HG03139 (cell line): ENCODE measurements at regions not wholly inside any gene's neighbourhood (a gene's known extent, or its start where the extent isn't known, plus 50 kb on each side); places are given as distances from the start of the nearest gene placed in this dataset.
"Not testable (repeated sequence)": the region's sequence is repeated elsewhere in the genome, so short reads cannot be mapped to it uniquely, and the experiment has no call there.

Experiments
- ATAC-seq: cut with Tn5 transposase; IDR thresholded peaks from one replicate; pipeline ENCODE4 v1.9.1; 2021; ENCODE audit not compliant: unreplicated experiment

DNA sequence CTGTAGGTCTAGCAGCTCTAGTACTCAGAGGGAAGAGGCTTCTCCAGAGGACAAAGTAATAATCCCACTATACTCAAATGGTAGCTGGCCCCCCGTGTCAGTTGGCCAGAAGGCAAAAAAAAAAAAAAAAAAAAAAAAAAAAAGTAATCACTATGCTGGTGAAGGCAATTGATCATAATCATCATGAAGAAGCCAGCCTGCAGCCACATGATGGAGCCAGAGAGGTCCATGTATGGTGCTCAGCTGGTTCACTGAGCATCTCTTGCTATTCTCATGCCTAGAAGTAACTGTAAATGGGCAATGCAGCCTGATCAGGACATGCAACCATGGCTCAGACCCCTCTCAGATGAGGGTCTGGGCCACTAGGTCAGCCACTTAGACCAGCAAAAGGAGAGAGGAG lies 378.8 kb downstream of the MED13L start:
- no peak for ATAC-seq

DNA sequence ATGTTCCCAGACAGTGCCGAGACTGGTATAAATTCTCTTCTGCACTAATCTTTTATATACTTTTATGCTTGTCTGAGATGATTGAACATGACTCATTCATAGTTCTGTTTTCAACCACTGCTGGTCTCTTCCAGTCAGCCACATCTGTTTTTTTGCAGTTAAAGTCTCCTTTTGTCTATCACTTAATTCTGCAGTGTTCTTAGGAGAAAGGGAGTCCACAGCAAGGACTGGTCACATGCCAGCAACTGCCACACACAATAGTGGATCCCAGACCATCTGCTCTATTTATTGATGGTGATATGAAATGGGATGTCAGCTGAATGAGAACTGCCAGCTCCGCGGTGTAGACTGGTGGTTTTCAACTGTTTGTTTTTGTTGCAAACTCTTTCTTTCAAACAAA lies 379.8 kb downstream of the MED13L start:
- no peak for ATAC-seq

DNA sequence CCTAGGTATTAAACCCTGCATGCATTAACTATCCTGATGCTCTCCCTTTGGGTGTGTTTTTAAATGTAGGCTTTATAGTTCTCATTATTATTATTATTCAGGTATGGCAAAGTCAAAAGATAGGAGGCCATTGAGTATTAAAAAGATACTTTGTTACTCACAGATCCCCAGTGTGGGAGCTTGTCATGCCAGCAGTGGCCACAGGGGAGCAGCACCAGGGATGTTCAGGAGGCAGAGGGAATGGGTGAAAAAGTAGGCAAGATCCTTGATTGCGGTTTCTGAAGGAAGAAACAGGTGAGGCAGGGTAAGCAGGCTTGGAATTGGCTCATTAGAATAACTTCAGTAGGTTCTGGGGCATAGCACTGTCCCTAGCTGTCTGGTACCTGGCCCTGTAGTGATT lies 382.2 kb downstream of the MED13L start:
- no peak for ATAC-seq

DNA sequence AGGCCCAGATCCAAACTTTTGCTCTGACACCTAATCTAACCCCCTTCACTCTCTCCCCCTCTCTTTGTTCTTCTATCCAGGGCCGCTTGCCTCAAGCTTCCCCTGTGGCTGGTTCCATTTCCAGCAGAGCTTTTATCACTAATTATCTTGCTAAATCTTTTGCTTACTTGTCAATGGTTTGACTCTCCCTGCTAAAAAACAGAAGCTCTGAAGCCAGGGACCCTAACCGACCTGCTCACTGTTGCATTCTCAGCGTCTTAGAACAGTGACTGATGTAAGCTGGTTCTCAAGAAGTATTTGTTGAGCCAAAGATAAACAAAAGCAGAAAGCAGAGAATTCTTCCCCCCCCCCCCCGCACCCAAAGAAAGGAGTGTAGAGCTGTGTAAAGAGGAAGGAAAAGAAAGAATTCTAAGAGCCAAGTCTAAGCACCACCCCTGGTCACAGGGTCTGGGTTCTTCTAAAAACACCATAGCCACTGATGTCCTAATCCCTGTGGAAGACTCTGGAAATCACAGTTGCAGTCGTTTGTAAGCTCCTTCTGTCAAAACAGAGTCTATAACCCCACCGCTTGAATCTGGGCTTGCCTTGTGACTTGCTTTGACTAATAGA lies 385.8 kb downstream of the MED13L start:
- ATAC-seq, result no peak

DNA sequence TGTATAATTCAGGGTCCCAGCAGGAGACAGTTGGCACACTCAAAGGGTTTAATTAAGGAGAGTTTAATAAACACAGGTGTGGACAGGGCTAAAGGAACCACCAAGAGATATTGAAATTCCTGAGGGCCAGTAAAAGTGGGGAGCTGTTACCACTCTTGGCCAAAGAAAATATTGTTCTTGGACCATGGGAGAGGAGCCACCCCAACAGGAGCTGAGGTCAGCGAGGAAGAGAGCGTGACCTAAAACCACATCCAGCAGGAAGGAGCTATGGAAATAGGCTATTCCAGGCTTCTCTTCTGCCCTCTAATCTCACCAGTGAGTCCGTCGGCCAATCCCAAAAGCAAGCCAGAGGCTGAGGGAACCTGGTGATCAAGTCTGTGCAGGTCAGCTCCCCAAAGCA lies 390.8 kb downstream of the MED13L start:
- no peak for ATAC-seq

DNA sequence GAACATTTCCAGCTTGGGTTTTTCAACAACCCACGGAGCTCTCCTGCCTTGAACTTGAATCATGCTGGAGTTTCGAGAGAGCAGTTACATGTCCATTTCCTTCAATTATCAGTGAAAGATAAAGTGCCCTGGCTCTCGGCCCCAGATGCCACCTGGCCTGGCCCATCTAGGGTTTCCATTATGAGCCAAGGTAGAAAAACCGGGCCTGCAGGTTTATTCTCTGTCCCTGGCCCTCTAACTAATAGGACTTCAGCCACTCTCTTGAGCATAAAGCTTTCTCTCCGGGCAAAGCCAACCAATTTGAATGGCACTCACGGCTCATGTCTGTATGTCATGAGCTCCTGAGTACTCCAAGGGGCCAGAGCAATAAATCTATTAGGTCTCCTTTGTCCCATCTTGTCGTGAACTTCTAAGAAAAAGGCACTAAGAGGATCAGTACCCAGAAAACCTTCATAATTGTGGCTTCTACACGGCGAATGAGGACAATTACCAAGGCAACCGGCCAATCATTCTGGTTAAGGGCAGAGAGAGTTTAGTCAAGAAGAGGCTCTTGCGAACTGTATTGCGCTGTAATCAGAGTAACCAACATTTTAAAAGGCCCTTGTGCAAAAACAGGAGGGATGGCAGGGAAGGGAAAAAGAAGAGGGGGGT lies 392.3 kb downstream of the MED13L start:
- ATAC-seq, result no peak

DNA sequence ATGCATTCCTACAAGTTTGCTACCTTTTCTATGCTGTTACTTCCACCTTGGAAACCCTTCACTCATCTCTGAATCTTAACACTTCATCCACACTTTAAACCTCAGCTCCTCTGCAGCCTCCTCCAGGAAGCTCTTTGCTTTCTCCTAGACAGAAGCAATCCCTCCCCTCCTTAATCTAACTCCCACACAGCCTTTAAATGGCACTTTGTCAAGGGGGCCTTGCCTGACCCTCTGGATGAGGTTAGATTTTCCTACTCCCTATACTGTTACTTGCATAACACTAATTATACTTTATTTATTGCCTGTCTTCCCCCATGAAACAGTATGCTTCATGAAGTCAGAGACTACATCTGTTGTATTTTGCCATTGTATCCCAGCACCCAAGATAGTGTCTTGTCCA lies 394.6 kb downstream of the MED13L start:
- no peak for ATAC-seq

DNA sequence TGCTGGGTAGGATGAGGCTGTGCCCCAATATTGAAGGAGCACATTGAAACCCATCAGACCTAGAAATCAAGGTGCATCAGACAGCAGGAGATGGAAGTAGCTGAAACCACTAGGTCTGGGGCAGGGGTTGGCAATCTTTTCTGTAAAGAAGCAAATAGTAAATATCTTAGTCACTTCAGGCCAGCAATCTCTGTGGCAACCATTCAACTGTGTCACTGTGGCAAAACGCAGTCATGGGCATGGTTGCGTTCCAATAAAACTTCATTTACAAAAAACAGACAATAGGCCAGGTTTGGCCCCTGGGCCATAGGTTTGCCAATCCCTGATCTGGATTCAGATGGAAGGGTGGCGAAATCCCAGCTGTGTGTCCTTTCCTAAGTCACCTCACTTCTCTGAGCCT lies 397.3 kb downstream of the MED13L start:
- no peak for ATAC-seq

DNA sequence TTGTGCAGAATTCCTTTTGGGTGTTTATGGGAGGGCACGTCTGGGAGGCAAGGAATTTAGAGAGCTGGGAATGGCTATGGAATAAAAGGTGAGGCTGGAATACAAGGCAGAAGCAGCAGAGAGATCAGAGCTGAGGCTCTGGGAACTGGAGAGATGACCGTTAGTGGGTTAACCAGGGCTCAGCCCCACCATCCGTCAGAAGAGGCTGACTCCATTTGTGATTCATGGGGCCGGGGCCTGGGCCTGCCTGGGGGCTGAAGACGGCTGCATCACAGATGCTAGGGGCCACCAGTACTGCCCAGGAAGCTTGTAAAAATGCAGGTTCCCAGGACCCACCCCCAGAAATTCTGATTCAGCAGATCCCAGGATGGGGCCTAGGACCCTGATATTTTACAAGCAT lies 398.1 kb downstream of the MED13L start:
- ATAC-seq, result no peak

DNA sequence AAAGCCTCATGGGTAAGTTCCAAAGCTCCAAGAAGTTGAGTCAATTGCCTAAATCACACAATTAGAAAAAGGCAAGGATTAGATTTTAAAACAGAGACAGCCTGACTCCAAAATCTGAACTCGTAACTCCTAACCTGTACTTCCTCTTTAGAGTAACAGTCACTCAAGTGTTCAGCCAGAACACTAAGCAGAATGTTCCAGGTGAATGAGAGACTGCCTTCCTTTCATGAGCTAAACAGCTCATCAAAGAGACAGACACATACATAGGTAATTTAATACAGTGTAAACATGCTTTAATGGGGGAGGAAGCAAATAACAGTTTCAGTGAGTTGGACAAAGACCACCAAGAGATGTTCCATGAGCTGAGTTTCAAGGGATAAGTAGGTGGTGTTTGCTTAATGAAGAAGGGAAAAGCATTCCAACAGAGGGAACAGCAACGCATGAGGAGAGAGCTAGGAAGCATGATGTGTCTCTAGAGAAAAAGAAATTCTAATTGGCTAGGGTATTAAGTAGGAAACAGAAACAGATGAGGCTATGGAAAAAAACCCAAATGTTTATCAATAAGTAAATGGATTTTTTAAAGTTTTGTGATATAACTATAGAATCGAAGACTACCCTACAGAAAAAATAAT lies 403.9 kb downstream of the MED13L start:
- ATAC-seq, result no peak

DNA sequence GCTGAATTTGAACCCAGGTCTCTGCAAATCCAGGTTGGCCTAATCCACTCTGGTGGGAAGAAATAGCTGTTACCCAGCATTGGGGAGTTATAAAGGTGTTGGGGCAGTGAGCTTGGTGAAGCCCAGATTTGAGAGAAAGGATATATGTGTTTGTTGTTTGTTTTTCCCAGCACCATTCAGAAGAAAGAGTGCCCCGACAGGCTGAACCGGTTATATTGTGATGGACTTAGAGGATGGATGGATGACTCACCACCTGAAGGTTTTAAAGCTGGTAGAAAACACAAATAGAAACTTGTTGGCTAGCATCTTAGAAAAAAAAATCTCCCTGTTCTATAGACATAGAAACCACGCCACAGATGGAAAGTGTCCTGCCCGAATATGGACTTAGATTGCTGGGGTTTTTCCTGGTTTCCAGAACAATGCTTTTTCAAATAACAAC lies 404.6 kb downstream of the MED13L start:
- ATAC-seq, result no peak

DNA sequence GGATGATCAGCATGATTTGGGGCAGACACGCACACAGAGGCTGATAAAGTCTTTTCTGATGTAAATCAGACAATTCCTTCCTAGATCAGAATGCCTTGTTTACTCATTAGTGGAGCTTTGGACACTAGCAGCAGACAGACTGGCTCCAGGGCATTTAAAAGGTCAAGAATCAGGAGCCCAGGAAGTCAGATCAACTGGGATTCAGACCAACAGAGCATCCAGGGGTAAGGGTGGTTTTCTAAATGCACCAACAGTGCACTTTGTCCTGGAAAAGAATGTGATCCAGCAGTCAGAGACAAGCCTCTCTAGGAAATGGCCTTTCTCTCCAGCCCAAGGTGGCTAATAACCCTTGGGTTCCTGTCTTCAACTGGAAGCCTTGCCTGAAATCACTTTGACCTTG lies 405.3 kb downstream of the MED13L start:
- ATAC-seq, result no peak

DNA sequence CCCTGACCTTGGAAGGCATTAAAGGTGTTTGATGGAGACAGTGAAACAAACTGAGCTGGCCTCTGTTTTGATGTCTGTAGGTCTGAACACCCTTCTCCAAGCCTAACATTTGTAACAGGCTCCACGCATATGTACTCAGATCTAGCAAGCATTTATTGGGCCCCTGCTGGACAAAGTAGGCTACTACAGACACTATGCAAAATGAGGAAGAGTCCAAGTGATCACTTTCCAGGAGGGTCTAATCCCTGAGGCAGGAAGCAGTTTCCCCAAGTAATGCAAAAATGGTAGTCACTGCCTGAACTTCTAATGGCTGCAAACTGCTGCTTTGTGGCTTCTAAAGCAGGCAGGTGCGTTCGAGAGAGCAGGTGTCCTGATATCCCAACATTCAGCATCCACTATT lies 405.8 kb downstream of the MED13L start:
- ATAC-seq, result peak; percentile 79

DNA sequence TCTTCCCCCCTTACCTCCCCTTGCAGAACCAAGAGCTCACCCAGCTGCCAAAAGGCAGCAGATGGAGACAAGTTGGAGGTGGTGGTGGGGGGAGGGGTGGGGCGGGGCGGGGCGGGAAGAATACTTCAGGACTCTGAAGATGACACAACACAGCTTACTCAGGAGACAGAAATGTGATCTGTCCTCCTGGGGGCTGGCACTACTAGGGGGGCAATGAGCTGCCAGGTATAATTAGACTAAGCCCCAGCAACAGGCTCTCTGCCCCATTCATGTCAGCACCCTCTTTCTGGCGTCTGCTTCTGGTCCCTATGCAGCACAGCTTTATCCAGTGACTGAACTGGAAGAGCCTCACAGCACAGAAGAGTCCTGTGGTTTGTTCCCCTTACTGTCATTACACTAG lies 407.0 kb downstream of the MED13L start:
- no peak for ATAC-seq

DNA sequence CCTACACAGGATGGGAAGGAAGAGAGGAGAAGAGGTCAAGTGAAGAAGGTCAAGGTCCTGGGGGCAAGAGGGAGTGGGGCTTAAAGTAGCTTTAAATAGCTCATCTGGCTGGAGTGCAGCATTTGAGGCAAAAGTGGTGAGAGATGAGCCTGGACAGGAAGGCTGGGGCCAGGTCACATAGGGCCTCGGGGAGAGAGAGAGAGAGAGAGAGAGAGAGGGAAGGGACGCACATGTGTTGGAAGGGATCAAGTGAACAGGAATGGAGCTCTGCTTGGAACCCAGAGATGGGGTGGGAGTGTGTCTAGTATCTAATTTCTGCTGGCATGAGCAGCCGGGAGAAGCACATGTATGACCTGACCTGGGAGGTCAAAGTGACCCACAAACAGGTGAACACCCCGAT lies 407.5 kb downstream of the MED13L start:
- ATAC-seq, result no peak

DNA sequence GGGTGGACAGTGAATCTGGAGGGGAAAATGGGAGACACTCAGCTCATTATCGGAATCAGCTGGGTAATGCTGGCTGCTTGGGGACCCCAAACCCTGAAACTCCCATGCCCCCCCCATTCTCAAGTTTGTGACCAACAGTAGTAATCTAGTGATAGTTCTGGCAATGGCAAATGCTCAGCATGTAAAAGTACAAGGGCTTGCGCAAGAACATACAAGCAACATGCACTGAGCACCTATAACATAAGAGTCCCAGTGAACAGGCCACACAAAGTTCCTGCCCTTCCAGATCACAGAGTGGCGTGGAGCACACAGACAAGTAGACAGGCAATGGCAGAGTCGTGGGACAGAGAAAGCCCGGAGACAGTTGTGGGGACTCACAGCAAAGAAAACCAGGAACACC lies 407.9 kb downstream of the MED13L start:
- no peak for ATAC-seq

DNA sequence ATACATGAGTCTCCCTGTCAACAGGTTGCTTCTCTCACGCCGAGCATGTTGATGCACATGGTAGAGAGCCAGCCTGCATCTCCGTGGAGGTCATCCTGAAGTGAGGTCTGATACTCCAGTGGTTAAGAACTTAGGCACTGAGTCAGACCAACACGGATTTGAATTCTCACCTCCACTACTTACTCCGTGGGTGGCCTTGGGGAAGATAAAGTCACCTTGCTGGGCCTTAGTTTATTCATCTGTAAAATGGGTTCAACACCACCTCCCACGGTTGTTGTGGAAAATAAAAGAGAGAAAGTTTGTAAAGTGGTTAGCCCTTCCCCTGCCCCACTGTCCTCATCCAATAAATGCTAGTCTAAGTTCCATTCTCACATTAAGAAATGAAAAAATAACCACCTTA lies 408.9 kb downstream of the MED13L start:
- no peak for ATAC-seq

DNA sequence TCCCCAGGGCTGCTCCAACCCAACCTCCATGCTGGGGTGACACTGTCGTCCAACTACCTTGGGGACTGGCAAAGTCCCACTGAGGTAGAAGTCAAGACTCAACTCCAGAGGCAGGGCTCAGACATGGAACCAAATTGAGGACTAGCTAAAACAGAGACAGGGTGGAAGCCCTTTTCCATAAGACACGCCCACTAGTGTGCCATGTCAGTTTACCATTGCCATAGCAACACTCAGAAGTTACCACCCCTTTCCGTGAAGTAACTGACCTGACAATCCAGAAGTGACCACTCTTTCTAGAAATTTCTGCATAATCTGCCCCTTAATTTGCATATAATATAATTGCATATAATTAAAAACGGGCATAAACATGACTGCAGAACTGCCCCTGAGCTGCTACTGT lies 409.6 kb downstream of the MED13L start:
- no peak for ATAC-seq

DNA sequence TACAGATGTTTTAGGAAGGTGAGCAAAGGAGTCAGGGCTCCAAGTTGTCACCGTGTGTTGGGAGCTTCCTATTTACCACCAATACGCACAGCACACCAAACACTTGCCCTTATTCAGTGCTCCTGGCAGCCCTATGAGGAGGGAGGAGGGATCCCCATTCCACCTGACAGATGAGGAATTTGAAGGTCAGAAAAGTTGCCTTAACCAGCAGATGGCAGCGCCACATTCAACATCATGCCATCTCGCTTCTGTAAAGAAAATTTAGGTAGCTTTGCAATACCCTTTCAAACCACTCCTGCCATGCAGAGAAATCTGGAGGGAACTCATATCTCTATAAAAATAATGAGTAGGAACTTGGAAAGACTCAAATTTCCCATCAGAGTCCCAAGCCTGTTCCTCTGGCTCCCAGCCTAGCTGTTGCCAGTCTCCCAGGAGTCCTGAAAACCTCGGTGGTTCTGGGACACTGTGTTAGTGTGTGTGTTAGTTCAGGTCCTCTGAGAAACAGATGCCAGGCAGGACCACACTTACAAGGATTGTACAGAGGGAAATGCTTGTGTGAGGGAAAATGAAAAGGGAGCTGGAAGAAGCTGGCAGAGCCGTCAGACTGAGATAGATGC lies 410.5 kb downstream of the MED13L start:
- no peak for ATAC-seq

DNA sequence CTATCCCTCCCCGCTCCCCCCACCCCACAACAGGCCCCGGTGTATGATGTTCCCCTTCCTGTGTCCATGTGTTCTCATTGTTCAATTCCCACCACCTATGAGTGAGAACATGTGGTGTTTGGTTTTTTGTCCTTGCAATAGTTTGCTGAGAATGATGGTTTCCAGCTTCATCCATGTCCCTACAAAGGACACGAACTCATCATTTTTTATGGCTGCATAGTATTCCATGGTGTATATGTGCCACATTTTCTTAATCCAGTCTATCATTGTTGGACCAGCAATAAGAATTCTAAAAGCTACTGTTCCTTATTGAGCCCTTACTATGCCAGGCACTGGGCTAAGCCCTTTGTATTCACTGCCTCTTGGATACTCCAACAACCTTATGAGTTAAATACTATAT lies 411.2 kb downstream of the MED13L start:
- ATAC-seq, result not testable (repeated sequence)

DNA sequence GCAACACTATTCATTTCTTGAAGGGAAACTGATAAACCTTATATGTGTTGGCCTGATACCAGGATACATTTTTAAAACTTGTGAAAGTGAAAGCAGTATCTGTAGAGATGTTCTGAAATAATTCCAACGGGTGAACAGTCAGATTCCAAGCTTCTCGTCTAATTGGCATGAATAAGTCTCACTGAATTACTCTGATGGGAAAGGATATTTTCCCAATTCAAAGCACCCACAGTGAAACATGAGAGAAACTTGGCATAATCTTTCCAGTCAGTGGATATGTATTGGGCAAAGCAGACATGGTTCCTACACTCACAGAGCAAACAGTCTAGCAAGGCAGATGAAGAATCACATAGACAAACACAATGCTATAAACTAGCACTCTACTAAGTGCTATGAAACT lies 413.1 kb downstream of the MED13L start:
- ATAC-seq, result no peak

DNA sequence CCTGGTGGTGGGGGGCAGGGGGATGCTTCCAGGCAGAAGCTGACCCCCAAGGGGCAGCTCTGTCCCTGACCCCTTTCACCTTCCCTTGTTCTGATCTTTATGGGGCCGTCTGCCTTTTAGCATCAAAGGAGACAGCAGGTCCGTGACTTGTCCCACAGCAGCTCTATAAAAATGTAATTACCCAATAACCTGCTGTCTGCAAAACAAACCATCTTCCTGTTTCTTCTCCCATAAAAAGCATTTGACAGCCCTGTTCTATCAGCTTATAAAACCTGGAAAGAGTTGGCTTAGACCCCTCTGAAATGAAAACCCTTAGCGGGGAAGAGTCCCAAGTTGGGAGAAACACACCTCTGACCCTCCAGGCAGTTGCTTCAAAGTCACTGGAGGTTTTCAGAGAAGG lies 416.9 kb downstream of the MED13L start:
- ATAC-seq, result no peak
